Kidney capillary endothelial cell (primary cell): ENCODE measurements at regions not wholly inside any gene's neighbourhood (a gene's known extent, or its start where the extent isn't known, plus 50 kb on each side); places are given as distances from the start of the nearest gene placed in this dataset.
A peak's percentile ranks its signal among the peaks of the same experiment; 100 is the strongest.

Experiments
- DNase-seq: peaks from one replicate; pipeline ENCODE4 v3.0.0-alpha.2; 2018; ENCODE audit warnings: low spot score

- DNase-seq: no peak
Measured at GRCh38 chr10:129223363-129223762, 243.7 kb upstream of the MGMT start.

GRCh38 chr10:129224065-129224464 is 243.0 kb upstream of the MGMT start:
- no peak for DNase-seq

GRCh38 chr10:129231821-129232220 is 235.2 kb upstream of the MGMT start:
- DNase-seq: no peak

GRCh38 chr10:129233351-129234148 is 233.5 kb upstream of the MGMT start:
- no peak for DNase-seq

- no peak for DNase-seq
Measured at GRCh38 chr10:129236274-129236691, 230.8 kb upstream of the MGMT start.

- DNase-seq: no peak
Measured at GRCh38 chr10:129241461-129241860, 225.6 kb upstream of the MGMT start.

- DNase-seq: no peak
Measured at GRCh38 chr10:129244298-129244697, 222.7 kb upstream of the MGMT start.

- no peak for DNase-seq
Measured at GRCh38 chr10:129244757-129245156, 222.3 kb upstream of the MGMT start.

GRCh38 chr10:129253161-129253864 is 213.7 kb upstream of the MGMT start:
- no peak for DNase-seq

GRCh38 chr10:129253865-129254179 is 213.2 kb upstream of the MGMT start:
- peak; percentile 18 for DNase-seq

- peak; percentile 40 for DNase-seq
Measured at GRCh38 chr10:129258283-129258923, 208.6 kb upstream of the MGMT start.

- no peak for DNase-seq
Measured at GRCh38 chr10:129259128-129259815, 207.8 kb upstream of the MGMT start.

- no peak for DNase-seq
Measured at GRCh38 chr10:129272176-129272575, 194.9 kb upstream of the MGMT start.

- no peak for DNase-seq
Measured at GRCh38 chr10:129272866-129273650, 194.0 kb upstream of the MGMT start.

GRCh38 chr10:129273860-129274259 is 193.2 kb upstream of the MGMT start:
- DNase-seq: no peak

- no peak for DNase-seq
Measured at GRCh38 chr10:129274748-129275474, 192.1 kb upstream of the MGMT start.

GRCh38 chr10:129275886-129276285 is 191.2 kb upstream of the MGMT start:
- DNase-seq: no peak

- no peak for DNase-seq
Measured at GRCh38 chr10:129277084-129277483, 190.0 kb upstream of the MGMT start.

- no peak for DNase-seq
Measured at GRCh38 chr10:129277841-129278240, 189.2 kb upstream of the MGMT start.

- DNase-seq: no peak
Measured at GRCh38 chr10:129278686-129279085, 188.4 kb upstream of the MGMT start.
